ENCODE measurements at regions not wholly inside any gene's neighbourhood (a gene's known extent, or its start where the extent isn't known, plus 50 kb on each side); places are given as distances from the start of the nearest gene placed in this dataset.

- TF ChIP-seq CTCF (IDR thresholded peaks at IDR 0.05; ENCODE audit: insufficient read depth, low read length, poor library complexity, severe bottlenecking) (no peak), EZH2phosphoT487 (conservative IDR thresholded peaks at IDR 0.05; ENCODE audit: low read length) (no peak)
Observed at GRCh38 chr2:34447097-34447496, 848.0 kb upstream of the FAM98A start.

All from SU-DHL-6 (cell line).